ENCODE measurements at regions not wholly inside any gene's neighbourhood (a gene's known extent, or its start where the extent isn't known, plus 50 kb on each side); places are given as distances from the start of the nearest gene placed in this dataset.

DNA sequence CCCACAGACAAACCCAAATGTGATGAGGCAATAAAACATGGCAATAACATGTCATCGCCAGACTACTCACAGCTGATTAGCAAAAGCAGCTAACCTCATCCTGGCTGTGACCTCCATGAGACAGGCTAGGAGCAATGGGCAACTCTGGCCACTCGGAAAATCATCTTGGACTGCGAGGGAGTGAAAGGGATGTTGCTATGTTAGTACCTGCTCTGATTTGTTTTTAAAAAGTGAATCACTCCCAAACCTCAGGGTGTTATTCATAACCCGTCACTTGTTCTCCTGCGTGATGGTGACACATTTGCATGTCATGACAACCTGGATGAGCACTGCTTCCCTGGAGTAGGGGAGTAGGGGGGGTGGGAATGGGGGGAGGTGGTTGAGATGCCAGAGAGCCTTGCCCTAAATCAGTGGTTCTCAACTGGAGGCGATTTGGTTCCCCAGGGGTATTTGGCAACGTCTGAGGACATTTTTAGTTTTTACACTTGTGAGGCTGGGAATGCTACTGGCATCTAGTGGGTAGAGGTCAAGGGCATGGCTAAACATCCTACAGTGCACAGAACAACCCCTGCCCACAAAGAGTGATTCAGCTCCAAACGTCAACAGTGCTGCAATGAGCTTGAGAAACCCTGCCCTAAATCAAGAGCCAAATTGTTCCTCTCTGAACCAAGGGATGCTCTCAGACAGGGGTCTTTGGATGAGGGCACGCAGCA lies 241.7 kb downstream of the SOX9 start:
- TF ChIP-seq, protein P1, sequence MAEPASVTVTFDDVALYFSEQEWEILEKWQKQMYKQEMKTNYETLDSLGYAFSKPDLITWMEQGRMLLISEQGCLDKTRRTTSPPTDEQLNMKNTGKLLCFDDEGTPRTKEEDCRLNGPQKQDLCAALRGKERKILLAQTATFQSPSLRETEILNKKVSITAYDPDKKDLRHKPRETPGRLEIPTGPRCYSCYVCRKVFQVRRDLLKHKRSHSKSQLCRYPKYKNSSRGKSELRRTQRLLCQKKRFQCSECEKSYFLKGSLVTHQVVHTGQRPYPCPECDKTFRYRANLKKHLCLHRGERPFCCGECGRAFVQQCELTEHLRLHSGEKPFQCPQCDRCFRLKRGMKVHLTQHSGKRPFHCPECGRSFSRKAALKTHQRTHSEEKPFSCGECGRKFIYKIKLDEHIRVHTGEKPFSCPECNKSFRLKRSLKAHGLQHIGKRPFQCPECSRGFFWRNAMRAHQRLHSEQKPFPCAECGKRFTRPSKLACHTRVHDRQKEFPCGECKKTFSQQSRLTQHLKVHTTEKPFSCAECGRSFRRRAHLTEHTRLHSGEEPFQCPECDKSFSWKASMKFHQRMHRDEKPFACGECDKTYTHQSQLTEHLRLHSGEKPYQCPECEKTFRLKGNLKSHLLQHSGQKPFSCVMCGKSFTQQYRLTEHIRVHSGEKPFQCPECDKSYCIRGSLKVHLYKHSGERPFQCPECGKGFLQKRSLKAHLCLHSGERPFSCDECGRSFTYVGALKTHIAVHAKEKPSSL (CRISPR knock-in tag; conservative IDR thresholded peaks at IDR 0.05) = no peak
- TF ChIP-seq ETV6 (CRISPR knock-in tag; IDR thresholded peaks at IDR 0.05) (no peak), CTCF (IDR thresholded peaks at IDR 0.05) (no peak), JUN (CRISPR knock-in tag; IDR thresholded peaks at IDR 0.05) (no peak), CREB1 (CRISPR knock-in tag; IDR thresholded peaks at IDR 0.05) (no peak), ATF2 (CRISPR knock-in tag; IDR thresholded peaks at IDR 0.05; ENCODE audit: borderline replicate concordance, low read depth) (no peak), NFYB (CRISPR knock-in tag; conservative IDR thresholded peaks at IDR 0.05; ENCODE audit: low read depth) (no peak), TEAD4 (CRISPR knock-in tag; IDR thresholded peaks at IDR 0.05) (no peak), ZNF281 (CRISPR knock-in tag; IDR thresholded peaks at IDR 0.05) (no peak), NR2C2 (CRISPR knock-in tag; IDR thresholded peaks at IDR 0.05) (no peak), CBFB (CRISPR knock-in tag; IDR thresholded peaks at IDR 0.05; ENCODE audit: low read depth) (no peak), SMAD3 (CRISPR knock-in tag; IDR thresholded peaks at IDR 0.05; ENCODE audit: borderline replicate concordance) (no peak)
- TF ChIP-seq, protein P2, sequence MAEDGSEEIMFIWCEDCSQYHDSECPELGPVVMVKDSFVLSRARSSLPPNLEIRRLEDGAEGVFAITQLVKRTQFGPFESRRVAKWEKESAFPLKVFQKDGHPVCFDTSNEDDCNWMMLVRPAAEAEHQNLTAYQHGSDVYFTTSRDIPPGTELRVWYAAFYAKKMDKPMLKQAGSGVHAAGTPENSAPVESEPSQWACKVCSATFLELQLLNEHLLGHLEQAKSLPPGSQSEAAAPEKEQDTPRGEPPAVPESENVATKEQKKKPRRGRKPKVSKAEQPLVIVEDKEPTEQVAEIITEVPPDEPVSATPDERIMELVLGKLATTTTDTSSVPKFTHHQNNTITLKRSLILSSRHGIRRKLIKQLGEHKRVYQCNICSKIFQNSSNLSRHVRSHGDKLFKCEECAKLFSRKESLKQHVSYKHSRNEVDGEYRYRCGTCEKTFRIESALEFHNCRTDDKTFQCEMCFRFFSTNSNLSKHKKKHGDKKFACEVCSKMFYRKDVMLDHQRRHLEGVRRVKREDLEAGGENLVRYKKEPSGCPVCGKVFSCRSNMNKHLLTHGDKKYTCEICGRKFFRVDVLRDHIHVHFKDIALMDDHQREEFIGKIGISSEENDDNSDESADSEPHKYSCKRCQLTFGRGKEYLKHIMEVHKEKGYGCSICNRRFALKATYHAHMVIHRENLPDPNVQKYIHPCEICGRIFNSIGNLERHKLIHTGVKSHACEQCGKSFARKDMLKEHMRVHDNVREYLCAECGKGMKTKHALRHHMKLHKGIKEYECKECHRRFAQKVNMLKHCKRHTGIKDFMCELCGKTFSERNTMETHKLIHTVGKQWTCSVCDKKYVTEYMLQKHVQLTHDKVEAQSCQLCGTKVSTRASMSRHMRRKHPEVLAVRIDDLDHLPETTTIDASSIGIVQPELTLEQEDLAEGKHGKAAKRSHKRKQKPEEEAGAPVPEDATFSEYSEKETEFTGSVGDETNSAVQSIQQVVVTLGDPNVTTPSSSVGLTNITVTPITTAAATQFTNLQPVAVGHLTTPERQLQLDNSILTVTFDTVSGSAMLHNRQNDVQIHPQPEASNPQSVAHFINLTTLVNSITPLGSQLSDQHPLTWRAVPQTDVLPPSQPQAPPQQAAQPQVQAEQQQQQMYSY (CRISPR knock-in tag; IDR thresholded peaks at IDR 0.05) = no peak
- TF ChIP-seq, protein P3, sequence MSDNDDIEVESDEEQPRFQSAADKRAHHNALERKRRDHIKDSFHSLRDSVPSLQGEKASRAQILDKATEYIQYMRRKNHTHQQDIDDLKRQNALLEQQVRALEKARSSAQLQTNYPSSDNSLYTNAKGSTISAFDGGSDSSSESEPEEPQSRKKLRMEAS (CRISPR knock-in tag; IDR thresholded peaks at IDR 0.05) = no peak

Measured in WTC11 (cell line).